Left lung (tissue), 4 donors: ENCODE measurements at regions not wholly inside any gene's neighbourhood (a gene's known extent, or its start where the extent isn't known, plus 50 kb on each side); places are given as distances from the start of the nearest gene placed in this dataset.

ENCODE experiments used
- ATAC-seq: fragments of 200-7000 bp; cut with Tn5 transposase; one replicate; pipeline ENCODE4 v1.9.1; 2020; ENCODE audit warnings: moderate library complexity
- DNase-seq, 4 donors: peaks; one replicate each; pipeline ENCODE4 v3.0.0-alpha.2; 2013 to 2020
- H3K27ac ChIP-seq, 2 donors: fragments of 200-600 bp; sonication (generic) in 1 of 2; one replicate each; pipeline versions ENCODE4 v1.5.0 to v1.8.0; 2020 to 2021
- H3K27me3 ChIP-seq, 2 donors: fragments of 200-600 bp; sonication (generic) in 1 of 2; one replicate each; pipeline versions ENCODE4 v1.5.0 to v1.8.0; 2020 to 2021
- H3K36me3 ChIP-seq, 2 donors: fragments of 200-600 bp; sonication (generic) in 1 of 2; one replicate each; pipeline versions ENCODE4 v1.5.0 to v1.8.0; 2020 to 2021
- H3K4me1 ChIP-seq, 2 donors: fragments of 200-600 bp; one replicate each; pipeline ENCODE4 v1.8.0; 2021
- H3K4me3 ChIP-seq, 2 donors: fragments of 200-600 bp; sonication (generic) in 1 of 2; one replicate each; pipeline versions ENCODE4 v1.5.0 to v1.8.0; 2020 to 2021; ENCODE audit warnings: mild to moderate bottlenecking in 1 of 2
- H3K9me3 ChIP-seq, 2 donors: fragments of 200-600 bp; sonication (generic) in 1 of 2; one replicate each; pipeline versions ENCODE4 v1.5.0 to v1.8.0; 2020 to 2021
- intact Hi-C, 2 donors: fragments of 100-400 bp; cut with DNase I; formaldehyde crosslinking; loops; one replicate each; pipeline versions ENCODE4 v1.11.2 to v1.14.2; 2022
- TF ChIP-seq, protein P1 (sequence below), 2 donors: fragments of 200-600 bp; sonication (generic) in 1 of 2; IDR thresholded peaks; one replicate each; pipeline versions ENCODE4 v1.5.0 to v1.8.0; 2021; ENCODE audit warnings: antibody characterized with exemption in 2 of 2
- donor health status: DM: no; HTN: yes; CAD: no.
- donor health status: DM: no; HTN: no; CAD: no.

DNA sequence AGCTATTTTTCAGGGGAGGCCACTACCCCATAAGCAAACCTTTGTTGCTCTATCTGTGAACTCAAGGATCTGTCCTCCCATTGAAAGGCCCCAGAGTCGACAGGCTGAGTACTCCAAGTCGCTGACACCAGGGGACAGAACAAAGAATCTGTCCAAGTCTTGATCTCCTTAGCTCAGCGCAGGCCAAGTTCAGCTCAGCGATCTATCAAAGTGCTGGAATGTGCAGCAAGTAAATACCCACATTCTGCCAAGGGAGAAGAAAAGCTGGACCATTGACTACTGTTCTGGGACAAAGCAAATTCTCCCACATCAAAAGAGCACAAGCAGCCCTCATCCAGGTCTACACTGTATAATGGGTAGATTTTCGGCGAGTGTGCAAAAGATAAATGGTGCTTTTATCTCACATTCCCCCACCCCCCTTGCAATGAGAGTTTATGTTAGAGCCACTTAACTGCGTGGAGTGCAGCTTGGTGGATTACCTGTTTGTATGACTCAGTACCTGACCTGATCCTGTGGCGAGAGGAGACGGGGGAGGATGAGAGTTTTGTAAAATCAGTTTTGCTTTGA is 391.7 kb upstream of the SGCG start:
- intact Hi-C loops: no loop called here
- H3K36me3 ChIP-seq: no peaks in the 10 kb centered on the region
- DNase-seq (no peak), ATAC-seq (peak; percentile 86)
- TF ChIP-seq, protein P1, sequence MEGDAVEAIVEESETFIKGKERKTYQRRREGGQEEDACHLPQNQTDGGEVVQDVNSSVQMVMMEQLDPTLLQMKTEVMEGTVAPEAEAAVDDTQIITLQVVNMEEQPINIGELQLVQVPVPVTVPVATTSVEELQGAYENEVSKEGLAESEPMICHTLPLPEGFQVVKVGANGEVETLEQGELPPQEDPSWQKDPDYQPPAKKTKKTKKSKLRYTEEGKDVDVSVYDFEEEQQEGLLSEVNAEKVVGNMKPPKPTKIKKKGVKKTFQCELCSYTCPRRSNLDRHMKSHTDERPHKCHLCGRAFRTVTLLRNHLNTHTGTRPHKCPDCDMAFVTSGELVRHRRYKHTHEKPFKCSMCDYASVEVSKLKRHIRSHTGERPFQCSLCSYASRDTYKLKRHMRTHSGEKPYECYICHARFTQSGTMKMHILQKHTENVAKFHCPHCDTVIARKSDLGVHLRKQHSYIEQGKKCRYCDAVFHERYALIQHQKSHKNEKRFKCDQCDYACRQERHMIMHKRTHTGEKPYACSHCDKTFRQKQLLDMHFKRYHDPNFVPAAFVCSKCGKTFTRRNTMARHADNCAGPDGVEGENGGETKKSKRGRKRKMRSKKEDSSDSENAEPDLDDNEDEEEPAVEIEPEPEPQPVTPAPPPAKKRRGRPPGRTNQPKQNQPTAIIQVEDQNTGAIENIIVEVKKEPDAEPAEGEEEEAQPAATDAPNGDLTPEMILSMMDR (IDR thresholded peaks at IDR 0.05): no peak
- H3K27me3 ChIP-seq: no peaks in the 10 kb centered on the region
- H3K4me1 ChIP-seq: no peaks in the 10 kb centered on the region
- no peak overlapping the region for H3K27ac ChIP-seq
- H3K4me3 ChIP-seq: no peak overlapping the region
- no peaks in the 10 kb centered on the region for H3K9me3 ChIP-seq

DNA sequence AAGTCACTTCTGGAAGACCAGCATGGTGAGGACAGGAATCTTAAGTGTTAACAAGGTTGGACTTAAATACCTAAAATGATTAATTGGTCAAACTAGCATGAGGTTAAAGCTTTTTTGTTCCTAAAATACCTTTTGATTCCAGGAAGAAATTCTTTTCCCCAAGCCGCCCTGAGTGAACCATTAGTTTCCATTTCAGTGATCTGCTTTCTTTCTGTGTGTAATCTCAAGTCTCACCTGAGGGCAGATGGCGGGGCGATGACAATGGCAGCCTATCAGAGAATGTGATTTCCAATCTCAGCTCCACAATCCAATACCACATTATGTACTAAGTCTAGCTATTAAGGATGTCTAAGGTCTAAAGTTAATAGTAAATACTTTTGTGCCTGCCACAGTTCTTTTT is 390.9 kb upstream of the SGCG start:
- TF ChIP-seq, protein P1 (IDR thresholded peaks at IDR 0.05): no peak
- Histone ChIP-seq H3K27me3 (no peaks in the 10 kb centered on the region), H3K4me3 (no peak overlapping the region), H3K27ac (no peak overlapping the region), H3K9me3 (no peaks in the 10 kb centered on the region), H3K36me3 (no peaks in the 10 kb centered on the region), H3K4me1 (no peaks in the 10 kb centered on the region)
- no peak for ATAC-seq
- DNase-seq: no peak
- intact Hi-C loops: no loop called here

DNA sequence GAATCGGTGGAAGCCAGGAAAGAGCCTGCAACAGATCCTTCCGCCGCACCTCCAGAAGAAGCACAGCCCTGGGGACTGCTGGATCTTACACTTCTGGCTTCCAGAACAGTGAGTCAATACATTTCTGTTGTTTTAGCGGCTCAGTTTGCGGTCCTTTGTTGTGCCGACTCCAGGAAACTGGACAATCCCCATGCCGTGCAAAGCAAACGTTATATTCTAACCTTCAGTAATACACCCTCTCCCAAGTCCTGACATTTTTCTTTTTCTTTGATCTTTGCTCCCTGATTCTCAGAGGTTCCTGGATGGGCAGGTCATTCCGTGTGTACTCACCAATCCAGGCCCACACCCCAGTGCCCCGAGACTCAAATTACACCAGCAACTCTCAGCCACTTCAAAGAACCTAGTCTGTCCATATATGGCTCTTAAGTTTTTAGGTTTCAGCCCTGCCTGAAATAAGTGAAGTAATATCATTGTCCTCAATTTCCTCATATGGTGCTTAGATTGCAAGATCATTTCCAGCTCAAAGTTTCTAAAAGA is 387.1 kb upstream of the SGCG start:
- Histone ChIP-seq H3K4me1 (no peaks in the 10 kb centered on the region), H3K27ac (no peak overlapping the region), H3K27me3 (no peaks in the 10 kb centered on the region), H3K4me3 (no peak overlapping the region), H3K36me3 (no peaks in the 10 kb centered on the region), H3K9me3 (no peaks in the 10 kb centered on the region)
- intact Hi-C loops: no loop called here
- TF ChIP-seq, protein P1 (IDR thresholded peaks at IDR 0.05): no peak
- ATAC-seq: peak; percentile 69
- DNase-seq: no peak

DNA sequence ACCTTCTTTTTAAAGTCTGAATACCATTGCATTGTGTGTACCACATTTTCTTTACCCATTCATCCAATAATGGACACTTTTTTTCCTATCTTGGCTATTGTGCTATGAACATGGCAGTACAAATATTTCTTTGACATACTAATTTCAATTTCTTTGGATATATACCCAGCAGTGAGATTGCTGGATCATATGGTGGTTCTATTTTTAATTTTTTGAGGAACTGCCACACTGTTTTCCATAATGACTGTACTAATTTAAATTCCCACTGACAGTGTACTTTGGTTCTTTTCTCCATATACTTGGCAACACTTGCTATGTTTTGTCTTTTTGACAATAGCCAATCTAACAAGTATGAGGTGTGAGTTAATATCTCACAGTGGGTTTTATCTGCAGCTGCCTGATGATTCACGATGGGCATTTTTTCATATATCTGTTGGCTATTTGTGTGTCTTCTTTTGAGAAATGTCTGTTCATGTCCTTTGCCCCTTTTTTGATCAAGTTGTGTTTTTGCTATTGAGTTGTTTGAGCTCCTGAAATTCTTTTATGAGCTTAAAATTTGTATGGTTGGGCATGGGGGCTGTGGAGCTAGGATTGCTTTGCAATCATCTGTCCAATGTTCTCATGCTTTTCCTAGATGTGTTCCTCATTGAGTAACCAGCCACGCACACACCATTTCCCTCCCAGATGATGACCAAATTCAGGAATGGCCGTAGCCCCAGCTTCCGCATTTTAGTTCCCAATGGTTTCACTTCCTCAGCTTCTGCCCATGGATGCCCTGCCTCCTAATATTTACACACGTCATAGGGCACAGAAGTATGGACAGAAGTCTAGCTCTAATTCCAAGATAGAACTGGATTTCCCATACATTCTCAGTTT is 380.0 kb upstream of the SGCG start:
- DNase-seq (peak in 1 of 4 donors; percentile 55), ATAC-seq (peak; percentile 69)
- TF ChIP-seq, protein P1 (IDR thresholded peaks at IDR 0.05): no peak

DNA sequence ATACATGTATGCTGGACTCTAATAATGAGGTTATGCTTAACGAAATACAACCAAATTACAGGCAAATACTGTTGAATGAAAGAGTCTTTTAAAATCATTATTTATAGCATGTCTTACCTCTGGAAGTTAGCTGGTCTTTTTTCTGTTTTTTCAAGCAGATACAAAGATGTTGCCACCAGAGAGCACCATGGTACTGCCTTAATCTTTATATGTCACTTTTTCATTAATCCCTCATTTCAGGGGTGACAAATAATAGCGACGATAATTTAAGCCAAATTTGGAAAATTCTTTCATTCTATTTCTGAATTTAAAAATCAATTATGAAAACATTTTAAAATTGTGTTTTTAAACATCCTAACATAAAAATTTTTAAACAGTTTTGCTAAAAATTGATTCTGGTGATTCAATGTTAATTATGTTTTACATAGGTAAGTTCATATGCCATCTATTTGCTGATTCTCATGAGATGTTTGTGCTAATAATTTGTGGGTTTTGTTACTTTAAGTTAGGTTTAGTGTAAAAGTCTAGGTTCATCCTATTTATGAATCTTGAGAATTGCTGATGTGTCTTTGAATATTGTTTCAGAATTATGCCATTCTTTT is 379.3 kb upstream of the SGCG start:
- DNase-seq: peak in 1 of 4 donors; percentile 41
- intact Hi-C loops: no loop called here

More for the DNA sequence above, 380.0 kb upstream of the SGCG start:
- H3K4me1 ChIP-seq: peaks cover 0 to 4% of the 10 kb centered on the region in 2 donors
- H3K9me3 ChIP-seq: no peaks in the 10 kb centered on the region
- no peaks in the 10 kb centered on the region for H3K27me3 ChIP-seq
- no peak overlapping the region for H3K27ac ChIP-seq
- no peak overlapping the region for H3K4me3 ChIP-seq
- no peaks in the 10 kb centered on the region for H3K36me3 ChIP-seq
- intact Hi-C loops: no loop called here

More for the DNA sequence above, 379.3 kb upstream of the SGCG start:
- Histone ChIP-seq H3K4me1 (peaks cover 0 to 4% of the 10 kb centered on the region in 2 donors), H3K36me3 (no peaks in the 10 kb centered on the region), H3K9me3 (no peaks in the 10 kb centered on the region), H3K4me3 (no peak overlapping the region), H3K27ac (no peak overlapping the region), H3K27me3 (no peaks in the 10 kb centered on the region)
- ATAC-seq: peak; percentile 64
- TF ChIP-seq, protein P1 (IDR thresholded peaks at IDR 0.05): peak in 1 of 2 donors; percentile 22
